DND-41 (cell line): ENCODE measurements at regions not wholly inside any gene's neighbourhood (a gene's known extent, or its start where the extent isn't known, plus 50 kb on each side); places are given as distances from the start of the nearest gene placed in this dataset.

Experiments
- EZH2 ChIP-seq: IDR thresholded peaks from 3 replicates; pipeline ENCODE4 v1.6.1; 2012; ENCODE audit warnings: borderline replicate concordance, low read depth, mild to moderate bottlenecking, moderate library complexity, low read length, inconsistent platforms; ENCODE audit not compliant: severe bottlenecking
- TF ChIP-seq, protein P1 (sequence below): IDR thresholded peaks from 2 replicates; pipeline ENCODE4 v1.5.1; 2012; ENCODE audit warnings: borderline replicate concordance, low read length, moderate library complexity, mild to moderate bottlenecking; ENCODE audit not compliant: poor library complexity, severe bottlenecking; ENCODE audit errors: extremely low read depth

DNA sequence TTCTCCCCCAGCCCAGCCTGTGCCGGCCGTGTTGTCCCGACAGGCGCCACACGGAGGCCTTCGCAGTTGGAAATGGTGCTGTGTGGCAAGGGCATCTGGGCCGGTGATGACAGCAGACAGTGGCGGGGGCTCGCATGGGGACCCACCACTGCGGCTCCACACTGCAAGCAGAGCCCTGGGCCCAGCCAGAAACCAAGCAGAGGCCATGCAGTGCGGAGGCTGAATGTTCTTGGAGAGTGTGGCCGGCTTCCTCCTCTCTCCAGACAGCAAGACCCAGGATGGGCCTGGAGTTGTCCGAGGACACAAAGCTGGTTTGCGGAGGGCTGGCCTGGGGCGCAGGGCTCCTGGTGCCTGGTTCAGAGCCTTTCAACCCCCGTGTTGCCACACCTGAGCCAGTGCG, 104.6 kb downstream of the SIK1 start:
- TF ChIP-seq EZH2 = no peak
- TF ChIP-seq, protein P1, sequence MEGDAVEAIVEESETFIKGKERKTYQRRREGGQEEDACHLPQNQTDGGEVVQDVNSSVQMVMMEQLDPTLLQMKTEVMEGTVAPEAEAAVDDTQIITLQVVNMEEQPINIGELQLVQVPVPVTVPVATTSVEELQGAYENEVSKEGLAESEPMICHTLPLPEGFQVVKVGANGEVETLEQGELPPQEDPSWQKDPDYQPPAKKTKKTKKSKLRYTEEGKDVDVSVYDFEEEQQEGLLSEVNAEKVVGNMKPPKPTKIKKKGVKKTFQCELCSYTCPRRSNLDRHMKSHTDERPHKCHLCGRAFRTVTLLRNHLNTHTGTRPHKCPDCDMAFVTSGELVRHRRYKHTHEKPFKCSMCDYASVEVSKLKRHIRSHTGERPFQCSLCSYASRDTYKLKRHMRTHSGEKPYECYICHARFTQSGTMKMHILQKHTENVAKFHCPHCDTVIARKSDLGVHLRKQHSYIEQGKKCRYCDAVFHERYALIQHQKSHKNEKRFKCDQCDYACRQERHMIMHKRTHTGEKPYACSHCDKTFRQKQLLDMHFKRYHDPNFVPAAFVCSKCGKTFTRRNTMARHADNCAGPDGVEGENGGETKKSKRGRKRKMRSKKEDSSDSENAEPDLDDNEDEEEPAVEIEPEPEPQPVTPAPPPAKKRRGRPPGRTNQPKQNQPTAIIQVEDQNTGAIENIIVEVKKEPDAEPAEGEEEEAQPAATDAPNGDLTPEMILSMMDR = no peak
